HG03558 (cell line): ENCODE measurements at regions not wholly inside any gene's neighbourhood (a gene's known extent, or its start where the extent isn't known, plus 50 kb on each side); places are given as distances from the start of the nearest gene placed in this dataset.

Source experiments
- ATAC-seq: cut with Tn5 transposase; IDR thresholded peaks from one replicate; pipeline ENCODE4 v1.9.1; 2021; ENCODE audit warnings: moderate number of reproducible peaks; ENCODE audit not compliant: unreplicated experiment; ENCODE audit errors: extremely low read depth

DNA sequence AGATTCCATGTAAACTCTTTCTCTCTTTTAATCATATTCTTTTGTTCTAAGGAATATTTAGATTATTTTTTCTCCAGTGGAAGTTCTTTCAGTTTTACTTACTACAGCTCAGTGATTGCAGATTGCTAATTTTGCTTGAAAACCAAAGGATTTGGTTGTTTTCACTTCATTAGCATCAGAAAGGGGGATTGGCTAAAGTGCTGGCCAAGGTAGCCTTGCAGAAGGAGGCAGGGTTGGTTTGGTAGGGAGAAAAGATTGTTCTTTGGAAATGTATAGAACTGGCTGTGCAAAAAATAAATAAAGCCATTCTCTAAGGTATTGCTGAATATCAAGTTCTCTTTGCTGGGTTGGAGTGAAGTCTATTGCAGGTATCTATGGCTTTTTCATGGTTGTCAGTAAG lies 92.6 kb downstream of the FAT3 start:
- no peak for ATAC-seq

DNA sequence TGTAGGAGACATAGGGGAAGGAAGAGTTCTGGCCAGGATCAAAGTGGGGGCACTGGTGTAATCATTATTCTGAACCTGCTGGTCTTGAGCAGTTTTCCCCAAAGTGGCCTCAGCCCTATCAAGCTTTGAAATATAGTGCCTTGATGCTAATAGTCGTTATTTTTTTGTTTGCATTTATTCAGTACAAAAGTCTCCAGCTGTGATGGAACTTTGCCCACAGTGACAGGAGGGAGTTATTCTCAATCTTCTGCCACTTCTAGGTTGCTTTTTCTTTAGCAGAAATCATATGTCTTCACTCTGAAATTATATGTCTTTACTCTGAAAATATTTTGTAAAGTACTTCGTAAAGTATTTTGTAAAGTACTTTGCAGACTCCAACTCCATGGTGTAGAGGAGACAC lies 93.1 kb downstream of the FAT3 start:
- no peak for ATAC-seq

DNA sequence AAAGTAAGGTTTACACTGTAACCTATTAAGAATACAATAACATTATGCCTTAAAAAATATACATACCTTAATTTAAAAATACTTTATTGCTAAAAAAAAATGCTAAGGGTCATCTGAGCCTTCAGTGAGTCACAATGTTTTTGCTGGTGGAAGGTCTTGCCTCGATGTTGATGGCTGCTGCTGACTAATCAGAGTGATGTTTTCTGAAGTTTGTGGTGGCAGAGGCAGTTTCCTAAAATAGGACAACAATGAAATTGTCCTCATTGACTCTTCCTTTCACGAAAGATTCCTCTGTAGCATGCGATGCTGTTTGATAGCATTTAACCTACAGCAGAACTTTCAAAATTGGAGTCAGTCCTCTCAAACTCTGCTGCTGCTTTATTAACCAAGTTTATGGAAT lies 97.6 kb downstream of the FAT3 start:
- ATAC-seq = no peak

DNA sequence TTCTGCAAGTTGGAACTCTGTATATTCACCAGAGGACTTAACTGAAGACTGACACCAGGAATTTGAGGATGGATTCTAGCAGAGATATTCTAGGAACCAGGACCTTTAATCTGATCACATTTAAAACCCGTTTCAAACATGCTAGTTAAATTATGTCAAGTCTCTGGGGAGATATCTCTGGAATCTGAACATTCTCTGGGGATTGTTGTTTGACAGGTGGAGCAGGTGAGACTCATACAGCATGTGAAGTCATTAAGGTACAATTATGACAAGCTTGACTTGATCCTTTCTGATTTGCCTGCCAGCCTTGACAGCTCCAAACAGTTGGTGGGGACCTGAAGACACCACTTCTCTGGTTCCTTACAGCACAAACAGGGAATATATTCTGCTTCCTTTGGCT lies 100.3 kb downstream of the FAT3 start:
- no peak for ATAC-seq

DNA sequence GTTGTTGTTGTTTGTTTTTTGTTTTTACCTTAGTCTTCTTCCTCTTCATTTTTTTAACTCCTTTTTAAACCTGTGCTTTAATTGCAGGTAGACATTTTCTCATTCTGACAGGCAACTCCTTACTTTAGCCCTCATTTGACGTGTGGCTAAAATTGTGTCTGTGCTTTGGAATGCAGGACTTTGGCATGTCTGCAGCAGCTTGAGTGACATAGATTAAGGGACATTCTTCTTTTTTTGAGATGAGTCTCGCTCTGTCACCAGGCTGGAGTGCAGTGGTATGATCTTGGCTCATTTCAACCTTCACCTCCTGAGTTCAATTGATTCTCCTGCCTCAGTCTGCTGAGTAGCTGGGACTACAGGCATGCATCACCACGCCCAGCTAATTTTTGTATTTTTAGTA lies 100.8 kb downstream of the FAT3 start:
- ATAC-seq = no peak

DNA sequence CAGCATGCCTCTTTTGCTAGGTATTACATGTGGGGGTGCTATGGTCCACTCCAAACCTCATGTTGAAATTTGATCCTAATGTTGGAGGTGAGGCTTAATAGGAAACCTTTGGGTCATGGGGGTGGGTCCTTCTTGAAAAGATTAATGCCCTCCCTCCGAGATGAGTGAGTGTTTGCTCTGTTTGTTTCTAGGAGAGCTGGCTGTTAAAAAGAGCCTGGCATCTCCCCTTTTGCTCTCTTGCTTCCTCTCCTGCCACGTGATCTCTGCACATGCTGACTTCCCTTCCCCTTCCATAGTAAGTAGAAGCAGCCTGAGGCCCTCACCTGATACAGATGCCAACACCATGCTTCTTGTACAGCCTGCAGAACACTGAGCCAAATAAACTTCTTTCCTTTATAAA lies 104.5 kb downstream of the FAT3 start:
- ATAC-seq = no peak

DNA sequence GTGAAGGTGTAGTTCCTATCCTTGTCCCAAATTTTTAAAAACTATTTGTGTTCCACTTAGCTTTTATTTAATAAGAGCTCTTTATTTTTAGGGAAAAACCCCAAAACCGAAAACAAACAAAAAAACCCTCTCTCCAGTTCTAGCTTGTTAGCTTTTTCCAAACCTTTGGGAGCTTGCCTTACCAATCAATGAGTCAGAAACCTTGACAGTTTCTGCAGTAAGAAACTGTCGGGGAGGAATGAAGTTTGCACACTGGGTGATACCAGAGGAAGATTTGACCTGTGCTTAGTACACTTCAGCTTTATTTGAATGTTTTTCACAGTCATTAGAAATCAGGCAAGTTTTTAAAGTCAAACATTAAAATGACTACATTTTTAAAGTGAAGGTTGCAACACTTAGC lies 105.0 kb downstream of the FAT3 start:
- ATAC-seq = no peak

DNA sequence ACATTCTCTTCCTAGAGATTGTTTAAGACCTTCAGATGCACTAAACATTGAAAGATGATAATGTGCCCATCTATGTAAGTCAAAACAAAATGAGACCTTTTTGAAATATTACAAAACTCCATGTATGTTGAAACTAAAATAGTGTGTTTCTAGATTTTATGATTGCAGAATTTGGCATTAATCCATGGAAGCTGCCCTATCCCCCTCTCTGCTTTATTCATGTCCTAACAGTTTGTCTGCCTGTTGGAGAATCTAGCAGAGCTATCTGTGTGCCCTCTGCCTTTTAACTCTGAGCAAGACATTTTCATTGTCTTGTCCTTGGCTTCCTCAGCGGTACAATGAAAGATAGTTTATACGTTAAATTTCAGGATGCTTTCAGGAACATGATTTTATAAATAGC lies 105.5 kb downstream of the FAT3 start:
- ATAC-seq = no peak

DNA sequence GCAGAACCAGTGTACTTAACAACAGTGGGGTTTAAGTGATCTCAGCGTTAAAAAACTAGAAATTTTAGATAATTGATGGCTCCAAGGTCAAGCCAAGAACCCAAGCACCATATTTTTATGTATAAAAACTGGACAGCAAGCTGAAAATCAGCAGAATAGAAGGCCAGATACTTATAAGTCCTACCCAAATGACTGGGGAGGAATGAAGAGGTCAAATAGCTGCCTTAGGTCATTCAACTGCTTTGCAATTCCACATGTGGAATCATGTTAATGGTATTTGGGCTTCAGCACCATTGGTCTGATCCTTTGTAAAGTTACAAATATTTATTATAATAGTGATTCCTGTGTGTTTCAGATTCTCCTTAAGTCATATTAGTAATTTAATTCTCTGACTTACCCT lies 108.4 kb downstream of the FAT3 start:
- no peak for ATAC-seq

DNA sequence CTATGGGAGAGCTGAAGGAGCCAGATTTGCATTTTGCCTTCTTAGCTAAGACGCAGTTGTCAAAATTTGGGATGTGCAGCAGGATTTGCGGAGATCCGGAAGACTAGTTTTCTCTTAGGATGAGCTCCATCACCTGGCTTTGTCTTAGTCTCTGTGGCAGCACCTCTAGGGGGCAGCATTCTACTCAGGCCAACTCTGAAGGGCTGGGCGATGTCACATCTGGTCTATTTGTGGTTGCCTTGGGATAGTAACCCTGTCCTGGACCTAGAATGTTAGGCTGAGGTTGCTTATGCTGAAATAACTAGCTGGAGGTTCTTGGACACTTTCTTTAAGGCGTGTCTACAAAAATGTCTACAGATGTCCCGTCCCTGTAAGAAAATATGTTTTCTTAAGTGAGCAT lies 116.2 kb downstream of the FAT3 start:
- ATAC-seq = no peak

DNA sequence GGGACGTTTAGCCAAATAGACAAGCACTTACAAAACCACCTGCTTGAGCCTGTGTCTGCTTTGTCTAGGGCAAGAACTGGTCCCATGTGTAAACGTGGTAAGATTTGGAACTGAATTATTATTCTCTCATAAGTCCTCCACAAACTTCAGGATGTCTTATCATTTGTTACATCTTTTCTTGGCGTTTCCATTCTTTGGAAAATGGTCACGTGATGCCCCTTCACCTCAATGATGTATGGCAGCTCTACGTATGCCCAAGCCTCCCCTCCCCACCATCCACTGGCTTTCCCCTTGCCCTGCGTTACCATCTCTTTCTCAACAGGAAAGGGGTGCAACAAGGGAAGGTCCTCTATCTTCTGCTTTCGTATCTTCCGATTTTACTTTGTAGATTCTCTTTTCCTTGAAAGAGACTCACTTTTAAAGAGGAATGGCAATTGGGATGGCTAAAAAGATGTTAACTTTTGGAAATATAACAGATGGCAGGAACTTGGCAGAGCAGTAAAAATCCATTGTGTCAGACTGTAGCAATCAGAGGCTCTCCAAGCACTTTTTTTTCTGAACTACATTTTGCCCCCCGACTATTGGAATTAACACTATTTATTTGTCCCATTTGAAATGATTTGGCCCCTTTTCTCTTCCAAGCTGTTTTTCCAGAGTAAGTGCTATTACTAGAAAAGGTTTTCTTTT lies 117.6 kb downstream of the FAT3 start:
- ATAC-seq = no peak

DNA sequence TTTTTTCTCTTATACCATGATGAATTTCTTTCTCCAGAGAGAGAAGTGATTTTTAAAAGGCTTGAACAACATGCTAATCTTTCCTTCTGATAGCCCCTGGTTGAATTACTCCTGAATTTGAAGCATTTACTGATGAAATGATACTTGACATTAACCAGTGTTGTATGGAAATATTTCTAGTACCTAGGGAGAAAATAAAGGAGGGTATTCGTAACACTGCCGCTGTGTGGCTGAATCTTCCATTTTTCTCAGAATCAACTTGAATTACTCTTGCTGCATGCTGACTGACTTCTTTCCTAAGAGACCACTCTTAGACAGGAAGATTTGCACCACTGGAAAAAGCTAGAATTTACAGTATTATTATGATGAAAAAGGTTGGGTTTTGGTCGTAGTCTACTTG lies 118.3 kb downstream of the FAT3 start:
- ATAC-seq = no peak

DNA sequence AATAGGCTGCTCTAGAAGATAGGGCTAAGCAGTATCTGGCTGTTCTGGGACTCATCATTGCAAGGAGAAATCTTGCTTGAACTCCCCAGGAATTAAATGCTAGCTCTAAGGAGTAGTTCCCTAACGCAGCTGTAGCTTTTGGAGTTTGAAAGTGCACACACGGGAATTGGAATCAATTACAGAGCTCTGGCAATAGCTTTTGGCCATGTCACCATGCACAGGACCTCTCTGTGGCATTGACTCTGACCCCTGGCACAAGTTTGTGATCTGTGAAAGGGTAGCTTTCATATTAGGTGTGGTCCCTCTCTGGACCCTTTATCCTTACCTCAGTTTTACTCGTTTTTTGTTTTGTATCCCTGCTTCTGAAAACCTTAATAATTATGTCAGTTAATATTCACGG lies 121.6 kb downstream of the FAT3 start:
- no peak for ATAC-seq

DNA sequence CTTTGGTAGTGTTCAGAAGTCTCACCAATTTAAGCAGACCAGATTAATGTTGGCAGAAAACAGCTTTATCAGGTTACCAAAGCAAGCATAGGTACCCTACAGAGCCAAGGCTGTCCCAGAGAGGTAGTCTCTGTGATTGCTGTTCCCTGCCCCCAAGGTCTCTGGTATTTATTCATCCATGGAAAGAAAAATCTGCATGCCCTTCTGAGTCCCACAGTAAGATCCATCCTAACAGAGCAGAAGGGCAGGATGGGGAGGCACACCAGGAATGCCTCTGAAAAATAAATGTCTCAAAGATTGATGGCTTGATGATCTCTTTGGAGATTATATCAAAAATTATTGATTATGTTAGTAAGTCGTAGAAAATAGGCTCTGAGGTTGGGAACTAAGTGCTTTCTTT lies 122.8 kb downstream of the FAT3 start:
- no peak for ATAC-seq

DNA sequence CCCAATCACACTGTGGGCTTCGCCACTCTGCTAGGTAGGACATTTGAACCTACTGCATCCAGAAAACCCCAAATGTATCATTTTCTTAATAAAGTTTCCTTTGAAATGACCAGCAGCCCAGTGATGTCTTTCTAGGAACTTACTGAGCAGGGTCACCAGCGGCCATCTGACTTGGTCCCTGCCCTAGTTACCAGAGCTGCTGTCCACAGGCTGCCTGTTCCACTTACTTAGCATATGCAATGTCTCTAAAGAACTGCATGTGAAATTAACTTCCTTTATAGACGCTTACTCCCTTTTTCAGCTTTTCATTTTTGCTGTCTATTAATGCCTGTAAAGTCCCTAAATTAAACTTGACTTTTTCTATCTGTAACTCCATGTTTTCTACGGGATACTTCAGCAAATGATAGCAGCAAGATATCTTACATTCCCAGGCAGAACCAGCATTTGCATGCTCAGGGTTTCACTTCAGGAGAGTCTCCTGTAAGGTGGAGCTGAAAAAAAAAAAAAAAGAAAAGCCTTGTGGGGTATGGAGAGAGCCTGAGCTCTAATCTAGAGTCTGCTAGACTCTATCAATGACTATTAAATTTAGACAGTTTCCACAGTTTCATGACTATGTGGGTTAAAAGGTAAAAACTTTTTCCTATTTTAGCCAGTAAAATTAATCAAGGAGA lies 125.0 kb downstream of the FAT3 start:
- ATAC-seq = no peak

DNA sequence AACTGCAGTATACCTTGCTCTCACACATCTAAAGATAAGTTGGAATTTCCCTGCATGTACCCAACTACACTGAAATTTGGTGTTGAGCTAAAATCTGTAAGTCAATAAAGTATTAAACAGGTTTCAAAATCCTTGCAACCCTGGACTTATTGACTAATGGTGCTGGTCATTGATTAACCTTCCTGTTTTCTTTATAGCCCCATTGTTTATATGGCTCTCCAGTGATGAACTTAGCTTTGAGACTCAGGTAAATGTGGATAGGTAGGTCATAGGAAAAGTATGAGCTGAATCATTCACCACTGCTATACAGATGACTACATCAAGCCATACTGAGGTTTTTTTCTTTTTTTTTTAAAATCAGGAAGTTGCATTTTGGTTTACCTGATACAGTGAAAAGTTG lies 132.7 kb downstream of the FAT3 start:
- no peak for ATAC-seq

DNA sequence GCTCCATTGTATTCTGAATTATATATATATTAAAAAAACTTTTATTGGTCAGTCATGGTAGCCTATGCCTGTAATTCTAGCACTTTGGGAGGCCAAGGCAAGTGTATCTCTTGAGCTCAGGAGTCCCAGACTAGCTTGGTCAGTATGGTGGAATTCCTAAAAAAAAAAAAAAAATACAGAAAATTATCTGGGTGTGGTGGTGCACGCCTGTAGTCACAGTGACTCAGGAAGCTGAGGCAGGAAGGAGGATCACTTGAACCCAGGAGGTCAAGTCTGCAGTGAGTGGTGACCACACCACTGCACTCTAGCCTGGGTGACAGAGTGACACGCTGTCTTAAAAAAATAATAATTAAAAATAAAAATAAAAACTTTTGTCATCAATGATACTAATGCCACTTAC lies 133.2 kb downstream of the FAT3 start:
- ATAC-seq = no peak

DNA sequence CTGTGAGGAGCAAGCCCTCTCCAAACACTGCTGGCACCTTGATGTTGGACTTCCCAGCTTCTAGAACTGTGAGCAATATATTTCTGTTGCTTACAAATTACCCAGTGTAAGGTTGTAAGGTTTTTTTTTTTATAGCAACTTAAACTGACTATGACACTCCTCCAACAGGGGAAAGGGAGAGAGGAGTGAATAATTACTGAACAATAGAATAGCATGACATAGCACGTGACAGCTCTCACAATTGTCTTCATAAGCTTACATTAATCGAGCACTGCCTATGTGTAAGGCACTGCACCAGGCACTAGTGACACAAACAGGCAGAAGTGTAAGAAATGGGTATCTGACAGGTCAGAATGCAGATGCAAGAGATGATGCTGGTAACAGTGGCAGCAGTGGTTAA lies 136.9 kb downstream of the FAT3 start:
- ATAC-seq = no peak

DNA sequence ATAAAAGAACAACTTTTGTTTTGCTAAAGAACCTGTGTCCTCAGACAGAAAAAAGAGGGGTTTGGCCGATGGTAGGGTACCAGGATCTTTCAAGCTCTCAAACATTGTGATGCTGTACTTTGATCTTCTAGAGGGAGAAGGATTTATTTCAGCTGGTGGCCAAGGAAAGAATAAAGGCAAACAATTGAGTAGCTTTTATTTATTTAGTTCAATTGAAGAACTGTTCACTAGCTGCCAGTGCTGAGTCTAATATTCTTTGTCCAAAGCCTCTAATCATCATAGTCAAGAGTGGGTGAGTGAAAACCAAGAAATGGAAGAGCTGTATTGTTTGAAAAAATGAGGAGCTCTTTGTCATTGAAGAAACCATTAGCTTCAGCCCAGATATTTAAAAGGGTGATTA lies 138.4 kb downstream of the FAT3 start:
- no peak for ATAC-seq

DNA sequence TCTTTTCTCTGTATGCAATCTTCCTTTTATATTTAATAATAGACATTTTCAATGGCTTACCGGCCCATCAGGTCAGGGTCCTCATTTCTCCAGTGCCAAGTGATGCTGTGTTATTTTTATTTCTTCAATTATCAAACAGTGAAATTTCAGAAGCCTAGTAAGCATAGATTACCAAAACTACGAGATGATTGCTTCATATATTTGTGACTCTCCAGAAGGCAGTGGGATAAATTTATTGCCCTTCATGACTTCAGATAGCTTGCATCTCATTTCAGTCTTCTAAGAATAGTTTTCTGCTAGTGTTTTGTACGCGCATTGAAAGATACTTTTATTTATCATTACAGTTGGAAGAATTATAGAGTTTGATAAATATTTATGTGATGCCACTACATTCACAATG lies 139.6 kb downstream of the FAT3 start:
- ATAC-seq = no peak

DNA sequence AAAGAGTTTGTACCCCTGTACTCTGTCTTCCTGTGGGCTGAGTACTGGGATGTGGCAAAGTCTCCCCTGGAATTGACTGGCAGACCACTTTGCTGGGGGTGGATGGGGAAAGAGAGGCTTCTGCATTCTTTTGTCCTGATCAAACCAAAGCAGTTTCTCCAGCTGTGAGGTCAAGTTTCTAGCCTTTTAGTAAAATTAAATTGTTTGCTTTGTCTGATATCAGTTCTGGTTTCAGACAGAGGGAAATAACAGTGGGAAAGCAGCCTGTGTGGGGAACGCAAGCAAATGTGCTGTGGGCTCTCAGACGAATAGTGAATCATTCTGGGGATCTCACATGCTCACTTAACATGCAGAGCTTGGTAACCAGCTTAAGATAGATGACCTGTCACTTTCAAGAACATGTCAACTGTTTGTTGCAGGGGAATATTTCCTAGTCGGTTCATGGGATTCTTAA lies 151.6 kb downstream of the FAT3 start:
- no peak for ATAC-seq

DNA sequence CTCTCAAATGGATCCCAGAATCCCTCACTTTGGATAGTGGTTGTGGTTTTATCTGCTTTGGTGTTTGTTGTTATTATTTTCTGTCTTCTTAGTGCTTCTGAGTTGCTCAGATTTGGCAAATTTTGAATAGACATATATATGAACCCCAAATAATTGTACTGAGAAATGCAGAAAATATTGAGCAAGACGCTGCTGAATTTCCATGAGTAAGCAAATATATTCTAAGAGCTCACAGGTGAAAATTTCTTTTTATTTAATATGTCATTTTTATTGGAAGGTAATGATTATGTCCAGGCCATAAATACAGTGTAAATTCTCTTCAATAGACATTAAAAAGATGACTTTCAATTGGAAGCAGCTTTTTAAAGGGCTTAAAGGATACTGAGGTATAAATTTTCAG lies 152.1 kb downstream of the FAT3 start:
- no peak for ATAC-seq
